ENCODE measurements at regions not wholly inside any gene's neighbourhood (a gene's known extent, or its start where the extent isn't known, plus 50 kb on each side); places are given as distances from the start of the nearest gene placed in this dataset.

DNA sequence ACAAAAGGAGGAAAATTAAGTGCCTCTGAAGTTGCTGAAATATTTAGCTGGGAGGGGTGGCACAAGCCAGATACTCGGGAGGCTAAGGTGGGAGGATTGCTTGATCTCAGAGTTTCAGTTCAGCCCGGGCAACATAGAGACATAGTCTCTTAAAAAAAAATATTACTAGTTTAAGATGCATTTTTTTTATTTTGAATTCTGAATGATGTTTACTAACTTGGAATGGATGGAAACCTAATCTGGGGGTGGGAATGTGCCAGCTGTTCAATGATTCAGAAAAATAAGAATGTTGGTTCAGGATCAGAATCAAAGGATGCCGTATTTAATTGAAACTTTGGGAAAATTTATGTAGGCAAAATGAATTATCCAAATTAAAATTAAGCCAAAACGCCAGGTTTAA lies 167.2 kb upstream of the ANK2 start:
- Mint-ChIP-seq H3K9me3 (no peaks in the 10 kb centered on the region), H3K4me3 (no peak overlapping the region), H3K36me3 (ENCODE audit: low read depth) (no peaks in the 10 kb centered on the region), H3K27me3 (peaks cover 12% of the 10 kb centered on the region), H3K27ac (no peak overlapping the region), H3K4me1 (ENCODE audit: low read depth) (no peaks in the 10 kb centered on the region)

DNA sequence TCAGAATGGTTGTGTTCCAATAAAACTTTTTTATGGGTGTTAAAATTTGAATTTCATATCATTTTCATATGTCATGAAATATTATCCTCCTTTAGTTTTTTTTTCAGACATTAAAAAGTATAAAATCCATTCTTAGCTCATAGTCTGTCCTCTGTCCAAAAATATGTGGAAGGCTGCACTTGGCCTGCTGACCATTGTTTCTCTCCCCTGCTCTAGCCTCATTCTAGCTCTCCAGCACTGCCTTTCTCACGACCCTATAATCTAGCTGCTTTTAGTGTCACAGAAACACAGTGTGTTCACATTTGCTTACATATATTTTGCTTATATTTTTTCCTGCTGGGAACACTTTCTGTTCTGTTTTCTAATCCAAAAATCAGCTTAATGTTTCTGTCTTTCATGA lies 165.0 kb upstream of the ANK2 start:
- Mint-ChIP-seq H3K27ac (no peak overlapping the region), H3K9me3 (no peaks in the 10 kb centered on the region), H3K4me1 (ENCODE audit: low read depth) (no peaks in the 10 kb centered on the region), H3K27me3 (peaks cover 11% of the 10 kb centered on the region), H3K36me3 (ENCODE audit: low read depth) (no peaks in the 10 kb centered on the region), H3K4me3 (no peak overlapping the region)

DNA sequence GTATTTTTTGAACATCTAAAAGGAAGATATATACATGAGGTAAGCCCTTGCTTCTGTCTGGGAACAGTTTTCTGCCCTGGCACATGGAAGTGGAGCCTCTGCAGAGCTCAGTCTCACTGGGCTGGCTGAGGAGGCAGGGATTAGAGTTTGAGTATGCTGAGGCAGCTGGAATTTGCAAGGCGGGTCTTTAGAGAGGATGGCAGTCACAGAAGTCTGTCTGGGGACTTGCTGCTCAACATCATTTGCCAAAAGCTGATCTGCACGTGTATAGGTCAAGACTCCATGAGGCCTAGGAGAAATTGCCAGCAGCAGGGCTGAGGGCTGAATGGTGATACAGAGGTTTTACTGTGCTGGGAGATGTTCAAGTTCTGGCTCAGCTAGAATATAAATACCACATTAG lies 163.6 kb upstream of the ANK2 start:
- no peaks in the 10 kb centered on the region for H3K9me3 Mint-ChIP-seq
- peaks cover 11% of the 10 kb centered on the region for H3K27me3 Mint-ChIP-seq
- no peaks in the 10 kb centered on the region for H3K36me3 Mint-ChIP-seq (ENCODE audit: low read depth)
- H3K27ac Mint-ChIP-seq, result no peak overlapping the region
- no peaks in the 10 kb centered on the region for H3K4me1 Mint-ChIP-seq (ENCODE audit: low read depth)
- H3K4me3 Mint-ChIP-seq, result no peak overlapping the region

DNA sequence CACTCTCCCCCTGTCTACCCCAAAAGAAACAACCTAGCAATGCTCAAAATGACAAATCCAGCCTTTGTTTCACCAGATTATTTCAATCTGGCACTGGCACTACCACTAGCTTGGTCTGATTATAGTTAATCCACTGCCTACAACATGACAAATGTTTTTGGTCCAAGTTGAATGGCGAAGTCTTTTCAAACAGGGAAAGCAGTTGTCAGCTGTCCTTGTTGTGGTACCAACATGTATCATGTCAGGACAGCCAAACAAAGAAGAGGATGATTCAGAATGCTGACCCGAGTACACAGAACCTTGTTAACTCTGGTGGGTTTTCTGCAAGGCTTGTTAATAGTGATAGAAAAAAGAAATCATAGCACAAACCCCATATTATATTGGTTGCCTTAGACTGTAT lies 160.8 kb upstream of the ANK2 start:
- H3K4me3 Mint-ChIP-seq, result no peak overlapping the region
- no peaks in the 10 kb centered on the region for H3K9me3 Mint-ChIP-seq
- H3K27ac Mint-ChIP-seq, result no peak overlapping the region
- no peaks in the 10 kb centered on the region for H3K4me1 Mint-ChIP-seq (ENCODE audit: low read depth)
- H3K27me3 Mint-ChIP-seq, result peaks cover 9% of the 10 kb centered on the region
- H3K36me3 Mint-ChIP-seq (ENCODE audit: low read depth), result no peaks in the 10 kb centered on the region

- Mint-ChIP-seq H3K27me3 (peaks cover 9% of the 10 kb centered on the region), H3K4me3 (no peak overlapping the region), H3K4me1 (ENCODE audit: low read depth) (no peaks in the 10 kb centered on the region), H3K27ac (no peak overlapping the region), H3K9me3 (no peaks in the 10 kb centered on the region), H3K36me3 (ENCODE audit: low read depth) (no peaks in the 10 kb centered on the region)
These were observed 160.3 kb upstream of the ANK2 start for GRCh38 chr4:112889199-112889598.

DNA sequence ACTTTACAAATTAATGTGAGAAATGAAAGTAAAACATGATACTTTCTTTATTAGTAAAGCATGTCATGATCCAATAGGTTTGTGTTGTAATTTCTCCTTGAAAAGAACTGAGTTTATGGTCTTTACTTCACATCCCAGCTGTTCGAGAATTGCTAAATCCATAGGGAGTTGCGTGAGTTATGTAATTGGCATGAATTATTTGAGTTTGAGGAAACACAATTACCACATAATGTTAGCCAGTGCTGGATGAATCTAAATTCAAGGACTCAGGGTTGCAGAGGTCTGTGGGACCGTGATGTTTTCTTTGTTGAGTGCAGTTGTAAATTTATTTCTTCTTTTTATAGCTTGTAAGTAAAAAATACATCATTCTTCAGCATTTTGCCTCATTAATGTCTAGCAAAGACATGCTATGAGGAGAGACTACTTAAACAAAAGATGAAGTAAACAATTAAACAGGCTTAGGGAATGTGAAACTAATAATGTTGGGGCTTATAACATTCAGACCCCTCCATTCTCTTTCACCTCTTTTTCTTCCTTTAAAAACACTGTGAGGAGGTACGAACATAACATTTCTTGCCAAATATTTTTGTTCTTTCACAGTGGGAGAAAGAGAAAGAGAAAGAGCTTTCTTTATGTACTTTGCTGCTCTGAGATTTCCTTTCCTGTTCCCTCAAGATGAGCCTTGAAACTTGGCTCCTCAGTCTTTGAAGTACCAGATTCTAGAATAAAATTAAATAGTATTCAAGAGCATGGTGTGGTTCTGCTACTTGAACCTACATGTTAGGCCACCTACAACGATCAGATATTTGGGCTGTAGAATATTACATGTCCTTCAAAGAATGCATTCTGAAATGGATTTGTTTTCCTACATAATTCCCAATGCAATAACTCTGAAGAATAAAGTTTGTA lies 159.6 kb upstream of the ANK2 start:
- no peak overlapping the region for H3K27ac Mint-ChIP-seq
- H3K4me3 Mint-ChIP-seq, result no peak overlapping the region
- no peaks in the 10 kb centered on the region for H3K4me1 Mint-ChIP-seq (ENCODE audit: low read depth)
- H3K36me3 Mint-ChIP-seq (ENCODE audit: low read depth), result no peaks in the 10 kb centered on the region
- H3K27me3 Mint-ChIP-seq, result peaks cover 11% of the 10 kb centered on the region
- no peaks in the 10 kb centered on the region for H3K9me3 Mint-ChIP-seq

- H3K27me3 Mint-ChIP-seq, result peaks cover 16% of the 10 kb centered on the region
- no peaks in the 10 kb centered on the region for H3K36me3 Mint-ChIP-seq (ENCODE audit: low read depth)
- H3K27ac Mint-ChIP-seq, result no peak overlapping the region
- H3K9me3 Mint-ChIP-seq, result no peaks in the 10 kb centered on the region
- no peaks in the 10 kb centered on the region for H3K4me1 Mint-ChIP-seq (ENCODE audit: low read depth)
- no peak overlapping the region for H3K4me3 Mint-ChIP-seq
These were observed 155.0 kb upstream of the ANK2 start for GRCh38 chr4:112894480-112894879.

DNA sequence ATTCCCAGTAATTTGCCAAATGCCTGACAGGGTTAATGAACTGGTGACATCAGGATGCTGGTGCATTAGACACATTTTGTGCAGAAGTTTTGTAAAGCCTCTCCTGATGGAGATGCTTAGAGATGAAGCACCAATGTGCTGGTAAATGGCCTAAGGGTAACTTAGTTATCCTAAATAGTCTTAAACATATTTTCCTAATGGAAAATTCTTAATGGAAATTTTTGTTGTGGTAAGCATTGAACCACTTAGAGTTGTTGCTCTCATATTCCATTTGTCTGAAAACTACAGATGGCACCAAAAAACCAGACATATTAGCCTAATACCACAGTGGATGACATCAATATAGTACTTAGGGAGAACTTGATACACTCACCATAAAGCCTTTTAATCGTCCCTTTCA lies 154.5 kb upstream of the ANK2 start:
- Mint-ChIP-seq H3K27me3 (peaks cover 21% of the 10 kb centered on the region), H3K4me3 (no peak overlapping the region), H3K4me1 (ENCODE audit: low read depth) (no peaks in the 10 kb centered on the region), H3K27ac (no peak overlapping the region), H3K36me3 (ENCODE audit: low read depth) (no peaks in the 10 kb centered on the region), H3K9me3 (no peaks in the 10 kb centered on the region)

GRCh38 chr4:112895811-112896608 lies 153.4 kb upstream of the ANK2 start:
- Mint-ChIP-seq H3K27ac (no peak overlapping the region), H3K4me3 (no peak overlapping the region), H3K36me3 (ENCODE audit: low read depth) (no peaks in the 10 kb centered on the region), H3K4me1 (ENCODE audit: low read depth) (no peaks in the 10 kb centered on the region), H3K9me3 (no peaks in the 10 kb centered on the region), H3K27me3 (peaks cover 25% of the 10 kb centered on the region)

GRCh38 chr4:112896609-112897190 lies 152.8 kb upstream of the ANK2 start:
- H3K27me3 Mint-ChIP-seq, result peaks cover 30% of the 10 kb centered on the region
- H3K9me3 Mint-ChIP-seq, result no peaks in the 10 kb centered on the region
- H3K27ac Mint-ChIP-seq, result no peak overlapping the region
- H3K4me3 Mint-ChIP-seq, result no peak overlapping the region
- H3K36me3 Mint-ChIP-seq (ENCODE audit: low read depth), result no peaks in the 10 kb centered on the region
- no peaks in the 10 kb centered on the region for H3K4me1 Mint-ChIP-seq (ENCODE audit: low read depth)

GRCh38 chr4:112897543-112897942 lies 151.9 kb upstream of the ANK2 start:
- Mint-ChIP-seq H3K4me3 (no peak overlapping the region), H3K27ac (no peak overlapping the region), H3K4me1 (ENCODE audit: low read depth) (no peaks in the 10 kb centered on the region), H3K9me3 (no peaks in the 10 kb centered on the region), H3K27me3 (peaks cover 33% of the 10 kb centered on the region), H3K36me3 (ENCODE audit: low read depth) (no peaks in the 10 kb centered on the region)

GRCh38 chr4:112898357-112899141 lies 150.9 kb upstream of the ANK2 start:
- H3K4me3 Mint-ChIP-seq, result no peak overlapping the region
- H3K36me3 Mint-ChIP-seq (ENCODE audit: low read depth), result no peaks in the 10 kb centered on the region
- no peak overlapping the region for H3K27ac Mint-ChIP-seq
- peaks cover 38% of the 10 kb centered on the region for H3K27me3 Mint-ChIP-seq
- H3K9me3 Mint-ChIP-seq, result no peaks in the 10 kb centered on the region
- H3K4me1 Mint-ChIP-seq (ENCODE audit: low read depth), result no peaks in the 10 kb centered on the region

DNA sequence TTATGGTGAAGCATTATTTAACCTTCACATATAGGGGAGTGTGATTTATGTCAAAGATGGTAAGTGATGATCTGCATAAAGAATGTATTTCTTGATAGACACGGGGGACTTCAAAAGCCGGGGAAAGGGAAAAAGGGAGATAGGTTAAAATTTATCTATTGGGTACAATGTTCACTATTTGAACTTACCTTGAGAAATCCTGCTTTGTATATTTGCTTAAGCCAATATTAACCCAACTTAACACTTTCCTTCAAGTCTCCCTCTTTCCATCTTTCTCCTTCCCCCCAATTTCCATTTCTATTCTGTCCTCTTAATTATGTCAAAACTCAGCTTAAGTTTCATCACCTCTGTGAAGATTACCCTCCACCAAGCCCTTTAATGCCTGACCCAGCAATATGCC lies 149.0 kb upstream of the ANK2 start:
- Mint-ChIP-seq H3K4me1 (ENCODE audit: low read depth) (no peaks in the 10 kb centered on the region), H3K4me3 (no peak overlapping the region), H3K9me3 (no peaks in the 10 kb centered on the region), H3K36me3 (ENCODE audit: low read depth) (no peaks in the 10 kb centered on the region), H3K27ac (no peak overlapping the region), H3K27me3 (peaks cover 35% of the 10 kb centered on the region)

DNA sequence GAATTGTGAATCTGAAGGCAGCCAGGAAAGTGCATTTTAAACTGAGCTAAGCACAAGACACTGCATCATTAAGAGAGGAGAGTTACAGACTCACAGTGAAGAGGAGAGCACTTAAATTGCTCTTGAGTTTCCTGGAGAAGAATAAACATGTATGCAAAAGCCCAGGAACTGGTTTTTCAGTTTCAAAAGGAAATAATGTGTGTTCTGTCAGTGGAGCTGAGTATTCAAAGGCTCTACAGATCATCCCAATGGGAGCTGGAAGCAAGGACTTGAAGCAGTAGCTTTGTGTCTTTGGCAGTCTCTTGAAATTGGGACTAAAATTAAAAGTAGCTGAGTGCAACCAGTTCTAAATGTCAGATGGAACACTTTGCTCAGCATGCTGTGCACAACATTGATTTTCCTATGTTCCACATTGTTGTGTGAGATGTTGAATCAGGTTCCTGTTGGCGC lies 147.5 kb upstream of the ANK2 start:
- H3K4me3 Mint-ChIP-seq, result no peak overlapping the region
- H3K4me1 Mint-ChIP-seq (ENCODE audit: low read depth), result no peaks in the 10 kb centered on the region
- no peaks in the 10 kb centered on the region for H3K9me3 Mint-ChIP-seq
- no peaks in the 10 kb centered on the region for H3K36me3 Mint-ChIP-seq (ENCODE audit: low read depth)
- peaks cover 39% of the 10 kb centered on the region for H3K27me3 Mint-ChIP-seq
- no peak overlapping the region for H3K27ac Mint-ChIP-seq

All from stimulated activated naive CD8-positive, alpha-beta T cell treated with anti-CD3 and anti-CD28 coated beads, Interleukin-15, Interleukin-2, amounts not matched to agents 100 ng/mL and 50 ng/mL, for 24 hours (primary cell).